ENCODE measurements at regions not wholly inside any gene's neighbourhood (a gene's known extent, or its start where the extent isn't known, plus 50 kb on each side); places are given as distances from the start of the nearest gene placed in this dataset.

GRCh38 chr4:85274955-85275354 is 200.0 kb upstream of the ARHGAP24 start:
- DNase-seq (ENCODE audit: low read depth) = no peak
- no peak overlapping the region for H3K4me3 ChIP-seq (ENCODE audit: low read depth, low read length)
- TF ChIP-seq CTCF (conservative IDR thresholded peaks at IDR 0.05; ENCODE audit: low read depth, low read length) = no peak

- no peak for TF ChIP-seq CTCF (conservative IDR thresholded peaks at IDR 0.05; ENCODE audit: low read depth, low read length)
- no peak overlapping the region for H3K4me3 ChIP-seq (ENCODE audit: low read depth, low read length)
- no peak for DNase-seq (ENCODE audit: low read depth)
Observed at GRCh38 chr4:85280963-85281362, 194.0 kb upstream of the ARHGAP24 start.

GRCh38 chr4:85291226-85291625 is 183.7 kb upstream of the ARHGAP24 start:
- DNase-seq (ENCODE audit: low read depth) = no peak
- H3K4me3 ChIP-seq (ENCODE audit: low read depth, low read length) = no peak overlapping the region
- no peak for TF ChIP-seq CTCF (conservative IDR thresholded peaks at IDR 0.05; ENCODE audit: low read depth, low read length)

GRCh38 chr4:85298037-85298436 is 176.9 kb upstream of the ARHGAP24 start:
- TF ChIP-seq CTCF (conservative IDR thresholded peaks at IDR 0.05; ENCODE audit: low read depth, low read length) = no peak
- DNase-seq (ENCODE audit: low read depth) = no peak
- no peak overlapping the region for H3K4me3 ChIP-seq (ENCODE audit: low read depth, low read length)

- no peak overlapping the region for H3K4me3 ChIP-seq (ENCODE audit: low read depth, low read length)
- no peak for TF ChIP-seq CTCF (conservative IDR thresholded peaks at IDR 0.05; ENCODE audit: low read depth, low read length)
- DNase-seq (ENCODE audit: low read depth) = no peak
Observed at GRCh38 chr4:85302193-85302736, 172.7 kb upstream of the ARHGAP24 start.

GRCh38 chr4:85302756-85303155 is 172.2 kb upstream of the ARHGAP24 start:
- TF ChIP-seq CTCF (conservative IDR thresholded peaks at IDR 0.05; ENCODE audit: low read depth, low read length) = no peak
- no peak overlapping the region for H3K4me3 ChIP-seq (ENCODE audit: low read depth, low read length)
- DNase-seq (ENCODE audit: low read depth) = no peak

- no peak overlapping the region for H3K4me3 ChIP-seq (ENCODE audit: low read depth, low read length)
- DNase-seq (ENCODE audit: low read depth) = no peak
- peak; percentile 47 for TF ChIP-seq CTCF (conservative IDR thresholded peaks at IDR 0.05; ENCODE audit: low read depth, low read length)
Observed at GRCh38 chr4:85318415-85318814, 156.5 kb upstream of the ARHGAP24 start.

Data from epithelial cell of proximal tubule (primary cell).